ENCODE measurements at regions not wholly inside any gene's neighbourhood (a gene's known extent, or its start where the extent isn't known, plus 50 kb on each side); places are given as distances from the start of the nearest gene placed in this dataset.

DNA sequence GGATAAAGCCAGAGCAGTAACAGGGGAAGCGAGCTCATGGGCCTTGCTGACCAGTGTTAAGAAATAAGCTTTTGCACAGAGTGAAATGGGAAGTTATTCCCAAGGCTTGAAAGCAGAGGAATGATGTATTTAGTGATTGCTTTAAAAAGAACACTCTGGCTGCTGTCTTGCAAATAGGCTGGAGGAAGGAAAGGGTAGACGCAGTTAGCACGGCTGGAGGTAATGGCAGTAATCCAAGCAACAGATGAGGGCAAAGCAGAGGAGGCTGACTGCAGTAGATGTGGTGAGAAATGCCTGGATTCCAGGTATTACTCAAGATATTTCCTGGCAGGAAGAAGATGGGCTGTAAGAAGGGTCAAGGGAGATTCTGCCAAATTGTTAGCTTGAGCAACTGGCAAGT lies 1342.3 kb upstream of the AGA start:
- Histone ChIP-seq H3K36me3 (ENCODE audit: control insufficient read depth, insufficient read depth, low read length) (no peaks in the 10 kb centered on the region), H4K91ac (ENCODE audit: insufficient read depth, low read depth, low read length) (no peak overlapping the region), H4K5ac (ENCODE audit: low read depth, low read length) (no peak overlapping the region), H3K4me3 (ENCODE audit: insufficient read depth, low read depth, low read length) (no peak overlapping the region), H2BK120ac (ENCODE audit: low read depth, low read length) (no peak overlapping the region), H3K23ac (ENCODE audit: low read depth, low read length) (no peak overlapping the region), H3K4ac (ENCODE audit: low read depth, low read length) (no peak overlapping the region), H2BK20ac (ENCODE audit: low read depth, low read length) (no peak overlapping the region), H4K8ac (ENCODE audit: low read depth in 2 of 2, low read length in 2 of 2) (no peak overlapping the region), H3K4me2 (ENCODE audit: low read depth, low read length) (no peak overlapping the region), H4K20me1 (ENCODE audit: insufficient read depth, low read length) (no peaks in the 10 kb centered on the region), H3K9ac (ENCODE audit: low read depth, low read length) (no peak overlapping the region), H3K14ac (replicated peaks; ENCODE audit: low read depth, low read length) (no peak overlapping the region), H2BK15ac (ENCODE audit: low read depth, low read length) (no peak overlapping the region), H3K27ac (ENCODE audit: insufficient read depth, low read length) (no peak overlapping the region), H3K4me1 (ENCODE audit: control insufficient read depth, insufficient read depth, low read length) (no peaks in the 10 kb centered on the region), H3K56ac (ENCODE audit: extremely low read depth, insufficient read depth, low read length) (no peak overlapping the region), H2BK5ac (ENCODE audit: low read depth, low read length, poor library complexity, severe bottlenecking) (no peak overlapping the region), H2AFZ (replicated peaks; ENCODE audit: low read length, poor library complexity) (no peak overlapping the region), H3K9me1 (ENCODE audit: insufficient read depth, low read length) (no peaks in the 10 kb centered on the region), H2AK9ac (replicated peaks; ENCODE audit: low read depth, low read length, poor library complexity) (no peak overlapping the region), H2AK5ac (ENCODE audit: low read depth, low read length) (no peak overlapping the region), H3K27me3 (ENCODE audit: control insufficient read depth, insufficient read depth, low read length) (no peaks in the 10 kb centered on the region), H3K79me1 (ENCODE audit: low read depth in 1 of 2, low read length in 2 of 2) (no peaks in the 10 kb centered on the region), H3K9me3 (ENCODE audit: control insufficient read depth, insufficient read depth, low read length) (peaks cover 2% of the 10 kb centered on the region; the same call in 1 of the 2 replicates), H3K18ac (ENCODE audit: low read depth, low read length) (no peak overlapping the region)
- ChIA-PET POLR2A (ENCODE audit: unreplicated experiment) (no interaction called here), CTCF (no interaction called here)
- DNase-seq = no peak
- 83% methylated on average over 1 of the region's 3 CpGs; no CpG with 5 or more reads in 1 of the 2 experiments for WGBS, 2 experiments (ENCODE audit: extremely low coverage in 2 of 2, insufficient read length in 1 of 2)
- ATAC-seq (ENCODE audit: low read depth) = no peak
- in situ Hi-C loops (cut with MboI; ENCODE audit: low sequenced_read_pairs) = no loop called here
- dilution Hi-C loops (cut with HindIII; ENCODE audit: low sequenced_read_pairs, unreplicated experiment) = no loop called here
- no peak for TF ChIP-seq RAD21 (IDR thresholded peaks at IDR 0.05; ENCODE audit: low read length)
- TF ChIP-seq CEBPB (IDR thresholded peaks at IDR 0.05; ENCODE audit: low read depth, low read length) = no peak
- no peak for TF ChIP-seq RFX5 (IDR thresholded peaks at IDR 0.05; ENCODE audit: low read depth, low read length)
- BruUV-seq (replicated peaks) = no TSS peak
- intact Hi-C loops (cut with micrococcal nuclease) = no loop called here

All from IMR-90 (cell line).